Karpas-422 (cell line): ENCODE measurements at regions not wholly inside any gene's neighbourhood (a gene's known extent, or its start where the extent isn't known, plus 50 kb on each side); places are given as distances from the start of the nearest gene placed in this dataset.

Experiments
- DNase-seq: peaks from one replicate; pipeline ENCODE4 v3.0.0-alpha.2; 2015
- H2AFZ ChIP-seq: fragments of 200-600 bp; sonication (generic); 2 replicates; pipeline ENCODE4 v1.6.1; 2014; ENCODE audit warnings: antibody characterized with exemption, low read length, mixed read lengths
- H3K27ac ChIP-seq: fragments of 200-600 bp; sonication (generic); 2 replicates; pipeline ENCODE4 v1.5.1; 2014; ENCODE audit warnings: mild to moderate bottlenecking, low read length, moderate library complexity
- H3K27me3 ChIP-seq: fragments of 200-600 bp; sonication (generic); 2 replicates; pipeline ENCODE4 v1.6.1; 2014; ENCODE audit warnings: low read length, mixed read lengths
- H3K36me3 ChIP-seq: fragments of 200-600 bp; sonication (generic); 2 replicates; pipeline ENCODE4 v1.6.1; 2014; ENCODE audit warnings: low read length, mixed read lengths; ENCODE audit not compliant: insufficient read depth
- H3K4me1 ChIP-seq: fragments of 200-600 bp; sonication (generic); 2 replicates; pipeline ENCODE4 v1.6.1; 2014; ENCODE audit warnings: mild to moderate bottlenecking, low read length, mixed read lengths
- H3K4me2 ChIP-seq: fragments of 200-600 bp; sonication (generic); 2 replicates; pipeline ENCODE4 v1.6.1; 2014; ENCODE audit warnings: low read length, low read depth, mild to moderate bottlenecking; ENCODE audit not compliant: poor library complexity, severe bottlenecking
- H3K4me3 ChIP-seq: fragments of 200-600 bp; sonication (generic); 2 replicates; pipeline ENCODE4 v1.5.1; 2014; ENCODE audit warnings: mild to moderate bottlenecking, antibody characterized with exemption, low read length, mixed read lengths
- H3K79me2 ChIP-seq: fragments of 200-600 bp; sonication (generic); 2 replicates; pipeline ENCODE4 v1.6.1; 2014; ENCODE audit warnings: mild to moderate bottlenecking, low read length, mixed read lengths
- H3K9ac ChIP-seq: fragments of 200-600 bp; sonication (generic); 2 replicates; pipeline ENCODE4 v1.6.0; 2014; ENCODE audit warnings: low read length
- H3K9me2 ChIP-seq: fragments of 200-600 bp; sonication (generic), shearing (Covaris generic); replicated peaks from 2 replicates; pipeline ENCODE4 v1.6.0; 2014; ENCODE audit warnings: mild to moderate bottlenecking, low read length, moderate library complexity; ENCODE audit not compliant: insufficient read depth
- H3K9me3 ChIP-seq: fragments of 300-700, 200-600 bp; sonication (generic); 2 replicates; pipeline ENCODE4 v1.6.1; 2014; ENCODE audit warnings: low read length, mixed read lengths
- H4K20me1 ChIP-seq: fragments of 200-600 bp; sonication (generic); 2 replicates; pipeline ENCODE4 v1.6.1; 2014; ENCODE audit warnings: mild to moderate bottlenecking, antibody characterized with exemption, low read length, low read depth; ENCODE audit not compliant: insufficient read depth

DNA sequence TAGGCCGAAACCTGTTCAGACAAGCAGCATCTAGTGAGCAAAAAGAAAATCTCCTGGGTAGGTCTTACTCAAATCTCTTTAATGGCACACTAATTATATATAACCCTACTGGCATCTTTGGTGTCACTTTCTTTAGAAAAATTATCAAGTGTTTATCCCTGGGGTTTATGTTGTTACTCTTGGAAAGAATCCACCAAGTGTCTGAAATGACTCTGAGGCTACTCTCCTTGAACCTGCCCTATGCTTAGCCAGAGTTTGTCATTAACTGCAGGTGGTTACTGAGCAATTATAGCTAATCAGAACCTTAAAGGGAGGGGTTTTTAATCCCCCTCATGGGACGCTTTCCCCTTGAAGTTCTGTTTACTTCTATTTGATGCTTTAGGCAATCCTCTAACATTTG, 381.9 kb downstream of the PLK2 start:
- Histone ChIP-seq H4K20me1 (no peaks in the 10 kb centered on the region), H3K9me3 (no peaks in the 10 kb centered on the region), H3K27me3 (no peaks in the 10 kb centered on the region), H3K9ac (no peak overlapping the region), H3K9me2 (no peaks in the 10 kb centered on the region), H3K79me2 (no peaks in the 10 kb centered on the region), H3K27ac (no peak overlapping the region), H2AFZ (no peak overlapping the region), H3K4me2 (no peak overlapping the region), H3K36me3 (no peaks in the 10 kb centered on the region), H3K4me3 (no peak overlapping the region), H3K4me1 (no peaks in the 10 kb centered on the region)
- no peak for DNase-seq

DNA sequence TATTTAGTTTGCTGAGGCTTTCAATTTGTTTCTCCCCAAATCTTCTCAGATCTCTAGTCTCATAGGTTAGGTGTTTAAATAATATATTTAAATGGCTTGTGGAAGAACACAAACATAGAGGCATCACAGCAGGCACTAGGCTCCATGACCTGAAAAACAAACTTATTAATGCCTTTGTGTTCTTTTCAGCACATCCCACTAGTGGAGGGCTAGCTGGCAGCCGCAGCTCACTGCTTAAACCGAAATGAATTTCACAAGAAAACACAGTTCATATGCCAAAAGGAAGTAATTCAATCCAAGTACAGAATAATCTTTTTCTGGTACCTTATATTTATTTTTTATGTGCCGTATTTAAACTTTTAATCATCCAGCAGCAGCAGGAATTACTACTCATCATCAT, 382.5 kb downstream of the PLK2 start:
- no peaks in the 10 kb centered on the region for H3K9me3 ChIP-seq
- no peak overlapping the region for H3K4me3 ChIP-seq
- DNase-seq: no peak
- H4K20me1 ChIP-seq: no peaks in the 10 kb centered on the region
- no peak overlapping the region for H3K4me2 ChIP-seq
- no peak overlapping the region for H3K9ac ChIP-seq
- H3K27me3 ChIP-seq: no peaks in the 10 kb centered on the region; the same call in 1 of the 2 replicates
- no peaks in the 10 kb centered on the region for H3K9me2 ChIP-seq
- H3K4me1 ChIP-seq: no peaks in the 10 kb centered on the region
- H3K27ac ChIP-seq: no peak overlapping the region
- no peak overlapping the region for H2AFZ ChIP-seq
- H3K79me2 ChIP-seq: no peaks in the 10 kb centered on the region
- H3K36me3 ChIP-seq: no peaks in the 10 kb centered on the region

DNA sequence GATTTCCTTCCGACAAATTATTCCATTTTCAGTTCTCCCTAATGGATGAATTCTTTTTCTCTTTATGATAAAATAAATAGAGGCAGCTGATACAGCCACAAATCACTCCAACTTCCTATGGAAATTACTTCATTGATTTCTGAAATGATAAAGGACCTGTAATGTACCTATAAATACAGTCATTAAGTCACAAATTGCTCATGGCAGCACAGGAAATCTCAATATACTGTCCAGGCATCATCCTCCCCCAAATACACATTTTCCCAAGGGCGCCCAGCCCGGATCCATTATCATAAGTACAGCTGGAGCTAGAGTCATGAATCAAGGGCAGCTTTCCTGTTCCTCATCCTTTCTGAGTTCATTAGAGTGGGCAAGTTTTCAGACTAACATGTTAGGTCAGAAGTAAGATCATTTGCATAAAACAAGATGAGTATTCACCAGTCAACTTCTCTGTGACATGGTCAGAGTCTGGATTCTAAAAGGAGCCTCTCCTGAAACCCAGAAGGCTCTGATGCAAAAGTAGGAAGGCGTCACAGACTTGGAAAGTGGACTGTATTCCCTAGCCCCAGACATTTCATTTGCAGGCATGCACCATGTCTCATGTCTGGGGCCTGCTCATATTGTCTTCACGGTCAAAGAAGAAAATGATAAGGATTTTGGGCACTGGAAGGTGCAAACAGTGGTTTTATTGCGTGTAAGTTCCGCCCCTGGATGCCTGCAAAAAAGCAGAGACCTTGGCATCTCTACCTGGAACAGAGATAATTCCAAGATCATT, 383.2 kb downstream of the PLK2 start:
- H2AFZ ChIP-seq: no peak overlapping the region
- H3K27me3 ChIP-seq: no peaks in the 10 kb centered on the region; the same call in 1 of the 2 replicates
- no peaks in the 10 kb centered on the region for H3K79me2 ChIP-seq
- no peak overlapping the region for H3K27ac ChIP-seq
- no peaks in the 10 kb centered on the region for H3K9me2 ChIP-seq
- H3K4me1 ChIP-seq: no peaks in the 10 kb centered on the region
- H3K4me3 ChIP-seq: no peak overlapping the region
- no peaks in the 10 kb centered on the region for H4K20me1 ChIP-seq
- DNase-seq: no peak
- no peaks in the 10 kb centered on the region for H3K9me3 ChIP-seq
- H3K4me2 ChIP-seq: no peak overlapping the region
- H3K9ac ChIP-seq: no peak overlapping the region
- H3K36me3 ChIP-seq: no peaks in the 10 kb centered on the region

DNA sequence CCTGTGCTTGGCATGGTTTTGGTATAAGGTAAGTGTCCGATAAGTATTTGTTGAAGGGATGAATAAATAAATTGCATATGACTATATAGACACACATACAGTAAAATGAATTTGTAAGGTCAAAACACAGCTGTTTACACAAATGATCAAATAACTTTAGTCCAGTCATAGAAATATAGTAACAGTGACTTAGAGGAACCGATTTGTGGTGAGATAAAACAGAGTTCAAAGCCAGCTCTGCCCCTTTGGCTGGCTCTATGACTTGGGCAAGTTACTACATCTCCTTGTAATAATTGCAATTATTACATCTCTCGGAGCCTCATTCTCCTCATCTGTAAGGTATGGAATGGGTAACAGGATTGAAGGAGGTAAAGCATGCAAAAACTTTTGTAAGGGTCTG, 384.0 kb downstream of the PLK2 start:
- Histone ChIP-seq H3K4me2 (no peak overlapping the region), H3K9me2 (no peaks in the 10 kb centered on the region), H2AFZ (no peak overlapping the region), H3K36me3 (no peaks in the 10 kb centered on the region), H3K27ac (no peak overlapping the region), H4K20me1 (no peaks in the 10 kb centered on the region), H3K9ac (no peak overlapping the region), H3K79me2 (no peaks in the 10 kb centered on the region), H3K9me3 (no peaks in the 10 kb centered on the region), H3K4me1 (no peaks in the 10 kb centered on the region), H3K27me3 (no peaks in the 10 kb centered on the region; the same call in 1 of the 2 replicates), H3K4me3 (no peak overlapping the region)
- DNase-seq: no peak

DNA sequence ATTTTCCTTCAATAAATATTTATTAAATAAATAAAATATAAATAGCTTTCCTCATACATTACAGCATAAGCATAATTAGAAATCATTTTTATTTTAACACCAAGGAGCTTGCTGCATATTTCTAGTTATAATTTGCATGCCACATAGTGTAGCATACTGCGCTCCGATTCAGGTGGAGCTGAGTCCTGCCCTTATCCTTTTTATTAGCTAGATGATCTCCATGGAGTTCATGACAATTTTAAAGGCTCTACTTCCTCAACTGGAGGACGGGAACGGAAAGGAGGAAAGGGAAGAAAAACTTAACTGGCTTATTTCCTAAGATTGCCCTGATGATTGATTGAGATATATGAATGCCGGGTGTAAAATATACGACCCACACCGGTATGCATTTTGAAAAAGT, 385.2 kb downstream of the PLK2 start:
- Histone ChIP-seq H2AFZ (no peak overlapping the region), H3K4me2 (no peak overlapping the region), H3K36me3 (no peaks in the 10 kb centered on the region), H3K9ac (no peak overlapping the region), H3K9me2 (no peaks in the 10 kb centered on the region), H3K4me3 (no peak overlapping the region), H3K79me2 (no peaks in the 10 kb centered on the region), H3K9me3 (no peaks in the 10 kb centered on the region), H3K27ac (no peak overlapping the region), H4K20me1 (no peaks in the 10 kb centered on the region), H3K4me1 (no peaks in the 10 kb centered on the region), H3K27me3 (no peaks in the 10 kb centered on the region; the same call in 1 of the 2 replicates)
- no peak for DNase-seq

DNA sequence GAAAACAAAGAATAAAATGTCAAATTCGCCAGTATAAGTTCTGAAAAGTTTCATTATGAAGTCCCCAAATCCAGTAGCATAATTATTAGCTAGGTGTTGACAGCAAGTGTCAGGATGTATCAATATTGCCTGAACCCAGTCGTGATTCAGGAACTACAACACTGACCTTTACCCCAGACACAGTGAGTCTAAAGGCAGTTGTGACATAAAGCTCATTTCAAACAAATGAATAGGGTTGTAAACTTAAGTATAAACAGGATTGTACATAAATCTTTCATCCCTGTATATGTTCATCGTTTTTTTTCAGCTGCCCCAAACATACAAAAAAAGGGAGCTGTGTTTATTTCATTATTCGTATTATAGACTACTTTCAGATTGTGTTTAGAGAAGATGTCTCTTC, 385.7 kb downstream of the PLK2 start:
- Histone ChIP-seq H3K9me2 (no peaks in the 10 kb centered on the region), H3K4me3 (no peak overlapping the region), H3K36me3 (no peaks in the 10 kb centered on the region), H2AFZ (no peak overlapping the region), H3K4me2 (no peak overlapping the region), H3K9ac (no peak overlapping the region), H3K27me3 (no peaks in the 10 kb centered on the region; the same call in 1 of the 2 replicates), H3K9me3 (no peaks in the 10 kb centered on the region), H3K27ac (no peak overlapping the region), H3K4me1 (no peaks in the 10 kb centered on the region), H3K79me2 (no peaks in the 10 kb centered on the region), H4K20me1 (no peaks in the 10 kb centered on the region)
- DNase-seq: no peak

DNA sequence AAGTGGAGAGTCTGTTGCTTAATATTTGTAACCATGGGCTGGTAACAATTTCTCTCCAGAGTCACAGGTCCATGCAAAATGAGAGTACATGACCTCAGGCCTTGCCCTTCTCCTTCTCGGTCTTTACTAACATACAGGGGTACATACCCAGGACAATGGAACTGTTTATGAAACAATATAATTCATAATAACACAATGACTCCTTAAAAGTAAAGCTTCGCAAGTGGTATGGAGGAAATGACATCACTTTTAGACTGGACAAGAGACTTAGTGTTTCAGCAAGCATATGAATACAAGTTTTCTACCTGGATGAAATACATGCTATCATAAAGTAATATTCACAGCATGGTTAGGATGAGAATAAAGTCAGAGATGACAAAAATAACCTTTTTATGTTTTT, 386.6 kb downstream of the PLK2 start:
- no peak for DNase-seq
- H2AFZ ChIP-seq: no peak overlapping the region
- H3K9me2 ChIP-seq: no peaks in the 10 kb centered on the region
- H3K9me3 ChIP-seq: no peaks in the 10 kb centered on the region
- H3K4me2 ChIP-seq: no peak overlapping the region
- no peak overlapping the region for H3K4me3 ChIP-seq
- H3K4me1 ChIP-seq: no peaks in the 10 kb centered on the region
- H3K79me2 ChIP-seq: no peaks in the 10 kb centered on the region
- H3K36me3 ChIP-seq: no peaks in the 10 kb centered on the region
- no peaks in the 10 kb centered on the region for H4K20me1 ChIP-seq
- no peak overlapping the region for H3K9ac ChIP-seq
- H3K27me3 ChIP-seq: no peaks in the 10 kb centered on the region; the same call in 1 of the 2 replicates
- no peak overlapping the region for H3K27ac ChIP-seq

DNA sequence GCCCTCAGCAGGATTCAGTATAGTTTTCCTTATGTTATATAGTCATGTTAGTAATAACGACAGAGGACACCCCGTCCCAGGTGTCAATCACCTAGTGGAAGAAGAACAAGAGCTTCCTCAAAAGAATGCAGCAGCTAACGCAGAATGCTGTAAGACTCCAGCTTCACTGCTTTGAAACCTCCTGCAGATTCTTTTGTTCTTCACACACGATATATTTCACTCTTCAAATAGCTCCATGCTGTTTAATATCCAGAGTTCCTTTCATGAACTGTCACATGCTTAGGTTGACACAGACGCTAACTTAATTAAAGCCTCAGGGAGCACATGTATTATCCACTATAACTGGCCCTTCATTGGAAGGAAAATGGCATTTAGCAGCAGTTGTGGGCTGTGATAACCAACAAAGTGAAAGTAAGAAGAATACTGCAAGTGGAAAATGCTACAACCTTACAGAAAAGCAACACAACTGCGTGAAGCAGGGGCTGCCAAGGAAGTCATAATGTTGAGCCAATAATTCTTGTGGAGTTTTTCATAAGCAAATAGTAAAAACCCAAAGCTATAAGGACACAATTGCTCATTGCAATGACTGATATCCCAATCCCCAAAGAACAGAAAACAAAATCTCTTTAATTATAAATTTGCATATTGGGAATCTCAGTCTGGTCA, 387.5 kb downstream of the PLK2 start:
- no peaks in the 10 kb centered on the region for H3K4me1 ChIP-seq
- H2AFZ ChIP-seq: no peak overlapping the region
- H3K4me3 ChIP-seq: no peak overlapping the region
- H3K79me2 ChIP-seq: no peaks in the 10 kb centered on the region
- H3K9me2 ChIP-seq: no peaks in the 10 kb centered on the region
- H3K27me3 ChIP-seq: no peaks in the 10 kb centered on the region; the same call in 1 of the 2 replicates
- no peaks in the 10 kb centered on the region for H3K36me3 ChIP-seq
- H3K9ac ChIP-seq: no peak overlapping the region
- DNase-seq: no peak
- H3K4me2 ChIP-seq: no peak overlapping the region
- H3K27ac ChIP-seq: no peak overlapping the region
- H3K9me3 ChIP-seq: no peaks in the 10 kb centered on the region
- no peaks in the 10 kb centered on the region for H4K20me1 ChIP-seq
